Adrenal gland (tissue), 9 donors: ENCODE measurements at regions not wholly inside any gene's neighbourhood (a gene's known extent, or its start where the extent isn't known, plus 50 kb on each side); places are given as distances from the start of the nearest gene placed in this dataset.

ENCODE experiments used
- DNase-seq, 7 donors: peaks; one replicate each; pipeline ENCODE4 v3.0.0-alpha.2; 2019 to 2020
- H3K27ac ChIP-seq, 5 donors: fragments of 200-600 bp; sonication (generic) in 4 of 5; 1 replicate in 3 of 5; 2 replicates in 2 of 5; pipeline versions ENCODE4 v1.5.1 to v1.8.0; 2016 to 2020; ENCODE audit warnings: mild to moderate bottlenecking in 1 of 5
- H3K27me3 ChIP-seq: fragments of 200-600 bp; 2 replicates; pipeline ENCODE4 v1.8.0; 2021
- H3K36me3 ChIP-seq, 2 donors: fragments of 200-600 bp; replicated peaks in 1 of 2; 1 replicate in 1 of 2; 2 replicates in 1 of 2; pipeline versions ENCODE4 v1.5.1 to v1.8.0; 2018 to 2022
- H3K4me1 ChIP-seq, 2 donors: fragments of 200-600 bp; replicated peaks in 1 of 2; 1 replicate in 1 of 2; 2 replicates in 1 of 2; pipeline versions ENCODE4 v1.5.1 to v1.8.0; 2018 to 2021
- H3K4me3 ChIP-seq, 4 donors: fragments of 200-600 bp; sonication (generic) in 3 of 4; one replicate each; pipeline ENCODE4 v1.5.1; 2016 to 2018
- H3K9me3 ChIP-seq, 3 donors: fragments of 200-600 bp; sonication (generic) in 1 of 3; replicated peaks in 1 of 3; 1 replicate in 2 of 3; 2 replicates in 1 of 3; pipeline versions ENCODE4 v1.5.1 to v1.8.0; 2016 to 2021
- POLR2A ChIP-seq, 2 donors: fragments of 450-650 bp; IDR thresholded peaks; one replicate each; pipeline ENCODE4 v1.6.1; 2017; ENCODE audit warnings: antibody characterized with exemption in 2 of 2, mild to moderate bottlenecking in 2 of 2, moderate library complexity in 1 of 2
- WGBS, 4 donors: extraction: QIAGEN DNeasy Blood & Tissue Kit in 2 of 4; methylation state at CpG; one replicate each; pipeline versions ENCODE4 v1.1.5 to v1.1.7; 2013 to 2017; 5-methylcytosine and 5-hydroxymethylcytosine counted together
- intact Hi-C, 2 donors: fragments of 100-400 bp; cut with DNase I; formaldehyde crosslinking; loops; one replicate each; pipeline versions ENCODE4 v1.14.1 to v1.15.0; 2022 to 2023
- TF ChIP-seq, protein P1 (sequence below), 6 experiments: fragments of 450-650 bp in 4 of 6; fragments of 200-600 bp in 2 of 6; sonication (generic) in 1 of 6; IDR thresholded peaks; 1 replicate in 5 of 6; 2 replicates in 1 of 6; pipeline versions ENCODE4 v1.5.1 to v1.8.0; 2016 to 2021; ENCODE audit warnings: antibody characterized with exemption in 6 of 6, mild to moderate bottlenecking in 2 of 6, moderate library complexity in 1 of 6
- donor health status: healthy with polysubstance abuse.
- donor health status: Bipolar disorder and iron deficiency.
- donor health status: DM: yes; HTN: yes; CAD: no.
- donor health status: DM: no; HTN: no; CAD: no.
- donor health status: DM: no; HTN: no; CAD: no.

DNA sequence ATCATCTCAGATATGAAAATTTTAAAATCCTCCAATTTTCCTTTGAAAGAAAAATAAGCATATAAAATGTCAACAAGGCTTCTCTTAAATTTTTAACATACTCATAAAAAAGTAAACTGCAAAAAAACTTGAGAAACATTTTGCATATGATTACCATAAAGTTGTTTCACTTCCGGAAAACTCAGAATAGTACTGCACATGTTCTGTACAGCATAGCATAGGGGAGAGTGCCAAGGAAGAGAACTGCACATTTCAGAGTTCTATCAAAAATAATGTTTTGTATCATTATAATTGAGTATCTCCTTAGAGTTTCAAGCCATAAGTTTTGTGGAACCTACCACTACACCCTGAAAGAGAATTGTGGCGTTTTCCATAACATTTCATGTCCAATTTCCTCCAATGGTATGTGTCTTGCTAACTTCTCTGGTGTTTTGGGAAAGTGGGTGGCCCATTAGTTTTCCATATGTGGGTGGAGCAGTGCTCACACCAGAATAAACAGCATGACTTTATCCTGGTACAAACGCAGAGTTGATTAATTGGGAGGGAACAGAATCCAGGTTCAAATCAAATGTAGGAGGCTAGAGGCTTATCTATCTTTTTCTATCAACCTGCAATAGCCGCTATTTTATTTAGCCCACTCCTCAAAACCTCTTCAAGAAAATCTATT lies 430.9 kb downstream of the LMO4 start:
- no peaks in the 10 kb centered on the region for H3K9me3 ChIP-seq
- 35 to 60% (median 48%) methylated on average over 4 of the region's 4 CpGs for WGBS, 4 donors
- no peaks in the 10 kb centered on the region for H3K27me3 ChIP-seq
- intact Hi-C loops = no loop called here
- no peak overlapping the region for H3K4me3 ChIP-seq
- no peak for DNase-seq
- no peaks in the 10 kb centered on the region for H3K36me3 ChIP-seq
- no peaks in the 10 kb centered on the region for H3K4me1 ChIP-seq
- no peak overlapping the region for H3K27ac ChIP-seq
- no peak for TF ChIP-seq POLR2A (IDR thresholded peaks at IDR 0.05)
- TF ChIP-seq, protein P1, sequence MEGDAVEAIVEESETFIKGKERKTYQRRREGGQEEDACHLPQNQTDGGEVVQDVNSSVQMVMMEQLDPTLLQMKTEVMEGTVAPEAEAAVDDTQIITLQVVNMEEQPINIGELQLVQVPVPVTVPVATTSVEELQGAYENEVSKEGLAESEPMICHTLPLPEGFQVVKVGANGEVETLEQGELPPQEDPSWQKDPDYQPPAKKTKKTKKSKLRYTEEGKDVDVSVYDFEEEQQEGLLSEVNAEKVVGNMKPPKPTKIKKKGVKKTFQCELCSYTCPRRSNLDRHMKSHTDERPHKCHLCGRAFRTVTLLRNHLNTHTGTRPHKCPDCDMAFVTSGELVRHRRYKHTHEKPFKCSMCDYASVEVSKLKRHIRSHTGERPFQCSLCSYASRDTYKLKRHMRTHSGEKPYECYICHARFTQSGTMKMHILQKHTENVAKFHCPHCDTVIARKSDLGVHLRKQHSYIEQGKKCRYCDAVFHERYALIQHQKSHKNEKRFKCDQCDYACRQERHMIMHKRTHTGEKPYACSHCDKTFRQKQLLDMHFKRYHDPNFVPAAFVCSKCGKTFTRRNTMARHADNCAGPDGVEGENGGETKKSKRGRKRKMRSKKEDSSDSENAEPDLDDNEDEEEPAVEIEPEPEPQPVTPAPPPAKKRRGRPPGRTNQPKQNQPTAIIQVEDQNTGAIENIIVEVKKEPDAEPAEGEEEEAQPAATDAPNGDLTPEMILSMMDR (IDR thresholded peaks at IDR 0.05) = no peak

DNA sequence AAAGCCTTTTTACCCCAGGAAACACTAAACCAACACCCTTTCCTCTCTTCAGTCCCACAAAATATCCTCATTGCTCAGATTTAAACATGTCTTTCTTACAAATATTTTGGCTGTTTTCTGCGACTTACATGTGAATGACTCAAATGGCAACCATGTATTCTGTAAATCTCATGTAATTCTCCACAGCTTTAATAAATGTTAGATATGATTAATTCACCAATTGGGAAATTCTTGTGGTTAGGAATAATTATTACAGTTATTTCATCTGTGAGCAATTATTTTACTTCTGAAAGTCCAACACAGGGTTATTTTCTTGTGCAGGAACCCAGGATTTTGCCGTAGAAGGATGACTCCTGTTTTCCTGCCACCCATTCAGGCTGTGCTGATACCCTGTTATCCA lies 431.5 kb downstream of the LMO4 start:
- DNase-seq = no peak
- H3K27me3 ChIP-seq = no peaks in the 10 kb centered on the region
- H3K4me3 ChIP-seq = no peak overlapping the region
- intact Hi-C loops = no loop called here
- H3K9me3 ChIP-seq = no peaks in the 10 kb centered on the region
- no peaks in the 10 kb centered on the region for H3K36me3 ChIP-seq
- H3K4me1 ChIP-seq = no peaks in the 10 kb centered on the region
- H3K27ac ChIP-seq = no peak overlapping the region
- WGBS, 4 donors = 79 to 86% (median 83%) methylated on average over 2 of the region's 2 CpGs
- TF ChIP-seq POLR2A (IDR thresholded peaks at IDR 0.05) = no peak
- TF ChIP-seq, protein P1 (IDR thresholded peaks at IDR 0.05) = no peak

DNA sequence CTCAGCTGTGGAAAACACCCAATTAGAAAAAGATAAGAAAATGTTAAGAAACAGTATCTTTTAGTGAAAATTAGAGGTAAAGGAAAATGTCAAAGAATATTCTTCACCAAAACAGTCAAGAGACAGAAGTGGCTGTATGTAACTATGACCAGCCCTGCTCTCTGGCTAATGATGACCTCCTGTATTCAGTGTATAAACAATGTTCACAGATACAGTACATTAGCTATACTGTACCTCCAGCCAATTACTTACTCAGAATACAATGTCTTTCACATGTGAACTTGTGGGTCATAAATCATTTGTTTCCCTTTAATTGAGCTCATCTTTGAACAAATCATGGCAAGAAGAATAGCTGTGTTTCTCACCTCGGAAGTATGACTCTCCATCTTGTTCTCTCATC lies 432.0 kb downstream of the LMO4 start:
- H3K9me3 ChIP-seq = no peaks in the 10 kb centered on the region
- no peak for DNase-seq
- H3K27ac ChIP-seq = no peak overlapping the region
- intact Hi-C loops = no loop called here
- H3K4me3 ChIP-seq = no peak overlapping the region
- H3K36me3 ChIP-seq = no peaks in the 10 kb centered on the region
- no peaks in the 10 kb centered on the region for H3K27me3 ChIP-seq
- no peak for TF ChIP-seq POLR2A (IDR thresholded peaks at IDR 0.05)
- TF ChIP-seq, protein P1 (IDR thresholded peaks at IDR 0.05) = no peak
- whole genome bisulfite sequencing, 4 donors = 64 to 90% (median 86%) methylated on average over 1 of the region's 1 CpG
- H3K4me1 ChIP-seq = no peaks in the 10 kb centered on the region

DNA sequence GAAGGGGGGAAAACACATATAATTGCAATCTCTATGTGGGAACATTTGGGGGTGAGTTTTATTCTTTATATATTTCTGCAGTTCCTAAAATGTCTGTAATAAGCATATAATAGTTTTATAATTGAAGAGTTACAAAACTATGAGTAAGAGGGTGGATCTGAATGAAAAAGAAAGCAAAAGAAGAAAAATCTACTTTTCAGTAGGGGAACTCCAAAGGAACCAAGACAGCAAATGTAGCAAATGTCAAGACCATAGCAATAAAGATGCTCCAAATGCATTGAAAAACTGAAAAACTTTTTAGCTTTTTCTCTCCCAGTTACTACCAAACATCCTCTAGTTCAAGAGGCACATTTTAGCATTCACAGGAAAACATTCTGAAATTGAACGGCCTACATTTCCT lies 434.8 kb downstream of the LMO4 start:
- H3K9me3 ChIP-seq = no peaks in the 10 kb centered on the region
- H3K27me3 ChIP-seq = no peaks in the 10 kb centered on the region
- 50 to 63% (median 60%) methylated on average over 1 of the region's 1 CpG for WGBS, 4 donors
- H3K4me1 ChIP-seq = no peaks in the 10 kb centered on the region
- TF ChIP-seq, protein P1 (IDR thresholded peaks at IDR 0.05) = no peak
- H3K36me3 ChIP-seq = no peaks in the 10 kb centered on the region
- DNase-seq = no peak
- H3K4me3 ChIP-seq = no peak overlapping the region
- intact Hi-C loops = no loop called here
- no peak overlapping the region for H3K27ac ChIP-seq
